AG08395 (cell line): ENCODE measurements at regions not wholly inside any gene's neighbourhood (a gene's known extent, or its start where the extent isn't known, plus 50 kb on each side); places are given as distances from the start of the nearest gene placed in this dataset.

ENCODE experiments used
- DNase-seq: peaks from one replicate; pipeline ENCODE4 v3.0.0; 2012; ENCODE audit warnings: mixed read lengths, low spot score

- DNase-seq, result no peak
Measured at GRCh38 chr15:62841891-62842559, 200.5 kb upstream of the TPM1 start.

- DNase-seq, result no peak
Measured at GRCh38 chr15:62843311-62843710, 199.2 kb upstream of the TPM1 start.

GRCh38 chr15:62844564-62845240, 197.8 kb upstream of the TPM1 start:
- DNase-seq, result no peak

DNA sequence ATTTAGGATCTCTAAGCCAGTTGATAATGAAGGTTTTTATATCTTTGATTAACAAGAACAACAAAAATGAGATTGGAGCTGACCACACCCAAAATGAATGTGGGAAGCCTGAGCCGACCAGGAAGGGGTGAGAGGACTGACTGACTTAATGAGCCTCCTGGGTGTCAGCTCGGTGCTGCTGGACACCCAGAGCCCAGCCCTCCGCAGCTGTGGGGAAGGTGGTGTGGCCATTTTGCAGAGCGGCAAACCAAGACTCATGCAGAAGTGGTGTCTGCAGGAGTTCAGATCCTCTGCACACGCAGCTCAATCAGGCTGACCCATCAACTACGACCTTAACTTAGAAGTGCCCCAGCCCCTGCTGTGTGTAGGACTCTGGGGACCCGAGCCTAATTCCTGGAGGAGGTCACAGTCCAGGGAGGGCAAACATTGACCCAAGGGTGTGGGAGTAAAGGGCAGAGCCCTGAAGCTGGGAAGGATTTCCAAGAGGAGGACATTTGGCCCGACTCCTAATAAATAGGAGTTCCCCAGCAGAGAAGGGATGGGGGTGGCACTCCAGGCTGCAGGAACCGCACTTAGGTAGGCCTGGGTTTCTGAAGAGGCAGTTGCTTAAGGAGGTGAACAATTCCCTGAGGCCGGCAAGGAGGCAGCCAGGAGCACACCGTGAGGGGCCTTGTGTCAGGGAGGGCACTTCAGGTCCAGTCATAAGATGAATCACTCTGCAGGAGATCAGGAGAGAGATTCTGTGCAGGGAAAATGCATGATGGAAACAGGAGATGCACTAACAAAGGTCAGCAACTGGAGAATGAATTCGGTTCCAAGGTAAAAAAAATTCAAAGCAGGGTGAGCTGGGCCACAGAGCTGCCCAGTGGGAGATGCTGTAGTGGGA, 197.1 kb upstream of the TPM1 start:
- peak; percentile 44 for DNase-seq

DNA sequence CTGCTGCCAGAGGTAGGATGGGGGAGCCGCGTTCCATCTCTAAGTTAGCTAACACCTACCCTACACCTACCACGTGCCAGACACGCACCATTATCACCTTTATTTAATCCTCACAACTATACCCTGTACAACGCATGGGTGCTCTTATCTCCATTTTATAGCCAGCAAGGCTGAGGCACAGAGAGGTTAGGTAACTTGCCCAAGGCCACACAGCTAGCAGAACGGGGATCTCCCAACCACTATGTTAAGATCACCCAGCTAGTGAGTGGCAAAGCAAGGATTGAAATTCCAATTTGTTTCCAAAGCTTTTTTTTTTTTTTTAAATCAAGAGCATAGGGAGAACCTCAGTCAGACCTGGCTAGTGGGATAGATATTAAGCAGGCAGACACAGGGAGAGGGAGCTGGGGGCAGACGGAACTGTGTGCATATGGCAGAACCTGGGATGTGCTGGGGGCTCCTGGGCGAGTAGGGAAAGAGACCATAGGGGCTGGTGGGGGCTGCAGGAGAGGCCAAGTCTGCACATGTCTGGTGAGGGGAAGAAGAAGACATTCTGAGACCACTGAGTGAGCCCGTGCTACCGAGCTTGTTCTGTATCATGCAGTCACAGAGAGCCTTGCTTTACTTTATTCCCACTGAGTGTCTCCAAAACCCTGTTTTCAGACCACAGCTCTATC, 196.3 kb upstream of the TPM1 start:
- DNase-seq, result no peak

GRCh38 chr15:62846805-62847495, 195.6 kb upstream of the TPM1 start:
- no peak for DNase-seq

GRCh38 chr15:62847900-62848489, 194.6 kb upstream of the TPM1 start:
- DNase-seq, result peak; percentile 24

GRCh38 chr15:62848632-62849050, 193.9 kb upstream of the TPM1 start:
- DNase-seq, result peak; percentile 12

GRCh38 chr15:62849316-62850106, 193.0 kb upstream of the TPM1 start:
- no peak for DNase-seq

- no peak for DNase-seq
Measured at GRCh38 chr15:62850318-62850717, 192.2 kb upstream of the TPM1 start.

- DNase-seq, result peak; percentile 65
Measured at GRCh38 chr15:62850791-62851291, 191.7 kb upstream of the TPM1 start.

DNA sequence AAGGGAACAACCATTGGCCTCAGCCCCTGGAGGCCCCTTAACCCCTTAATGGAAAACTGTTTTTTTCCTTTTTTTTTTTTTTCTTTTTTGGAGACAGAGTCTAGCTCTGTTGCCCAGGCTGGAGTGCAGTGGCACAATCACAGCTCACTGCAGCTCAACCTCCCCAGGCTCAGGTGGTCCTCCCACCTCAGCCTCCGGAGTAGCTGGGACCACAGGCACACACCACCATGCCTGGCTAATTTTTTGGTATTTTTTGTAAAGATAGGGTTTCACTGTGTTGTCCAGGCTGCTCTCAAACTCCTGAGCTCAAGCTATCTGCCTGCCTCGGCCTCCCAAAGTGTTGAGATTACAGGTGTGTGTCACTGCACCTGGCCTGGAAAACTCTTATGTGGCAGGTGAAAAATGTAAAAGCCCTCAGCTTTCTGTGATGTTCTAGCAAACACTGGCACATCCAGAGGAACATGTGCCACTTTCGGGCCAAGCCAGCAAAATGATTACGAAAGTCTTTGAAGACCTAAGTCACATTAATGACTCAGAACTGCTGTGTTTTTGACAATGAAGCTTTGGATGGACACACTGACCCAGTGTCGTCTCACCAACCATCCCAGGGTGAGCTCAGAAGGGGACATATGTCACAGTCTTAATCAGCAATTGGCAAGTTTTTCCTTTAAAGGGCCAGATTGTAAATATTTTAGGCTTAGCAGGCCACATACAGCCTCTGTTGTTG, 189.3 kb upstream of the TPM1 start:
- peak; percentile 30 for DNase-seq

DNA sequence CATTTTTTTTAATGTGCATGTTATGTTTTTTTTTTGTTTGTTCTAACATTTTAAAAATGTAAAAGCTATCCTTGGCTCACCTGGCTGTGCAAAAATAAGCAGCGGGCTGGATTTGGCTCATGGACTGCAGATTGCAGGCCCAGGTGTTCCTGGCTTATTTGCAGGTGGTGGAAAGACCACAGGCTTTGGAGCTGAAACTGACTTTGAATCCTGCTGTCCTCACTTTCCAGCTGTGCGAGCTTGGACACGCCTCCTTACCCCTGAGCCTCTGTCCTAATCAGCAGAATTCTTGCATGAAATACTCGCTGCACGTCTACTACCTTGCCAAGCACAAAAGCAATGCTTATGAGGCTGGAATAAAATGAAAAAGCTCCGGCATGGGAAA, 188.7 kb upstream of the TPM1 start:
- DNase-seq, result no peak

- DNase-seq, result no peak
Measured at GRCh38 chr15:62854420-62855084, 188.0 kb upstream of the TPM1 start.

DNA sequence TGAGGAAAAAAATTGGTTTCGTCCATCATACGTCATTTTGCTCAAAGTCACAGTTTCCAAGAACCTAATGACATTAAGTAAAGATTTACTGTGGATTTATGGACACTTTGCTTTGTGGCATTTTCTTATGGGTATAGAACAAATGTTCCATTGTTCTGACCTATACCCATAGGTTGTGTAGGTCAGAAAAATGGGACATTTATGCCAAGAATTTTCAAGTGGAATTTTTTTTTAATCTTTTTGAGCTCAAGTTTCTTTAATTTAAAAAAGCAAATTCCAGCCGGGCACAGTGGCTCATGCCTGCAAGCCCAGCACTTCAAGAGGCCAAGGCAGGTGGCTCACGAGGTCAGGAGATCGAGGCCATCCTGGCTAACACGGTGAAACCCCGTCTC, 187.5 kb upstream of the TPM1 start:
- no peak for DNase-seq

DNA sequence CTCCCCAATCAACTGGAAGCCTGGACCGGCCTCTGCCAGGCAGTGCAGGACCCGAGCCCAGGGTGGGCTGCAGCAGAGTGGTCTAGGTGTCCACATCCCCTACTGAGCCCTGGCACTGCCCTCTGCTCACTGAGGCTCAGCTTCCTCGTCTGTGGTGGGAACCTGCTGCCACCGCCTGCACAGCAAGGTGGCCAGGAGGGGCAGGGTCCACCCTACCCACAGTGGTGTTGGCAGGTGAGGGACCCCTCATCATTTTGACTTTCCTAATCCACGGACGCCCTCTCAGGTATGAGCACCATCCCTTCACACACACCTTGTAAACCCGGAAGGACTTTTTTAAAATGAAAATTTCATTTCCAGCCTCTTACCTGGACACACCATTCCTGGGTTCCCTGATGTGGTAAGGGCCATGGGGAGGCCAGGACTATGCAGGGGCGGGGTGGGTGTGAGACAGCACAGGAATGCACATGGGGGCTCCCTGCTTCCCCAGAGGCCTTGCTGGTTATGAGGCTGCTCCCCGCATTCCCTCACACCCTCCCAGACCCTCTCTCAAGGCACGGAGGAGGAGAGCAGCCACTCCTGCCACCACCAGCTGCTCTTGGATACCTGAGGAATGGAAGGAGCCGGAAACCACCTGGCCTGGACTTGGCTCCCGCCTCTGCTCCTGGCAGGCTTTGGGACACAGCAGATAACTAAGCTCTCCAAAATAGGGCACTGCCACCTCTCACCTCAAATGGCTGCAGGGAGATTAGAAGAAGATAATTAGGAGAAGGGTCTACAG, 185.9 kb upstream of the TPM1 start:
- no peak for DNase-seq

- DNase-seq, result no peak
Measured at GRCh38 chr15:62857411-62857853, 185.1 kb upstream of the TPM1 start.

- no peak for DNase-seq
Measured at GRCh38 chr15:62858343-62858742, 184.2 kb upstream of the TPM1 start.
